ENCODE measurements at regions not wholly inside any gene's neighbourhood (a gene's known extent, or its start where the extent isn't known, plus 50 kb on each side); places are given as distances from the start of the nearest gene placed in this dataset.

DNA sequence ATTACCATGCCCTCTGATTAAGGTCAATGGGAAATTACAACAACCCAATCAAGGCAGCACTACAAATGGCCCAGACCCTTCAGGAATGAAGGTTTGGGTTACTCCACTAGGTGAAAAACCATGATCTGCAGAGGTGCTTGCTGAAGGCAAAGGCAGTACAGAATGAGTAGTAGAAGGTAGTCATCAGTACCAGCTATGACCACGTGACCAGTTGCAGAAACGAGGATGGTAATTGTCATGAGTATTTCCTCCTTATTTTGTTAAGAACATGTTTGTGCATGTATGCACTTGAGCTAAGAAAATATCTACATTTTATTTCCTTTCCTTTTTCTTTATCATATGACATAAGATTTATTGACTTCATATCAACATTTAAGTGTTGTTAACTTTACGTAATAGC, 607.1 kb downstream of the KCNT2 start:
- no peak for DNase-seq (ENCODE audit: low spot score)

DNA sequence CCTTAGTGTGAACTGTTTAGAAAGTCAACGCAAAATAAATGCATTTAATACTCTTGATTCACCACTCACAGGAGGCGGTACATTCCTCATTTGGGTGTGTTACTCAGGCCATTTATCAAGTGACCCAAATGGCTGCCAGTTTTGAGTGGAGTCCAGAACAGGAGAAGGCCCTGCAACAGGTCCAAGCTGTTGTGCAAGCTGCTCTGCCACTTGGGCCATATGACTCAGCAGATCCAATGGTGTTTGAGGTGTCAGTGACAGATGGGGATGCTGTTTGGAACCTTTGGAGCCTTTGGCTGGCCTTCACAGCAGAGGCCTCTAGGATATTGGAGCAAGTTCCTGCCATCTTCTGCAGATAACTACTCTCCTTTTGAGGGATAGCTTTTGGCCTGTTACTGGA, 609.2 kb downstream of the KCNT2 start:
- DNase-seq (ENCODE audit: low spot score) = no peak

DNA sequence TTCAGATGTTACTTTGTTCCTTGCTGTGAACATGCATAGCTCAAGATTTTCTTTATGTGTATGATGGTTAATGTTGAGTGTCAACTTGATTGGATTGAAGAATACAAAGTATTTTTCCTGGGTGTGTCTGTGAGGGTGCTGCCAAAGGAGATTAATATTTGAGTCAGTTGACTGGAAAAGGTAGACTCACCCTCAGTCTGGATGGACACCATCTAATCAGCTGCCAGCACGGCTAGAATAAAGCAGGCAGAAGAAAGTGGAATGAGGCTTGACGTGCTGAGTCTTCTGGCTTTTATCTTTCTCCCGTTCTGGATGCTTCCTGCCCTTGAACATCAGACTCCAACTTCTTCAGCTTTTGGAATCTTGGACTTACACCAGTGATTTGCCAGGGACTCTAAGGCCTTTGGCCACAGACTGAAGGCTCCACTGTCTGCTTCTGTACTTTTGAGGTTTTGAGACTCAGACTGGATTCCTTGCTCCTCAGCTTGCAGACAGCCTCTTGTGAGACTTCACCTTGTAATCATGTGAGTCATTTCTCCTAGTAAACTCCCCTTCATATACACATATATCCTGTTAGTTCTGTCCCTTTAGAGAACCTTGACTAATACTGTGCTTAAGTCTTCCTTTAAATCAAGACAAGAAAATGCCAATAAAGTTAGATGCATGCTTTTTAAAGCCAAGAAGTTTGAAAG, 626.6 kb downstream of the KCNT2 start:
- DNase-seq (ENCODE audit: low spot score) = no peak

DNA sequence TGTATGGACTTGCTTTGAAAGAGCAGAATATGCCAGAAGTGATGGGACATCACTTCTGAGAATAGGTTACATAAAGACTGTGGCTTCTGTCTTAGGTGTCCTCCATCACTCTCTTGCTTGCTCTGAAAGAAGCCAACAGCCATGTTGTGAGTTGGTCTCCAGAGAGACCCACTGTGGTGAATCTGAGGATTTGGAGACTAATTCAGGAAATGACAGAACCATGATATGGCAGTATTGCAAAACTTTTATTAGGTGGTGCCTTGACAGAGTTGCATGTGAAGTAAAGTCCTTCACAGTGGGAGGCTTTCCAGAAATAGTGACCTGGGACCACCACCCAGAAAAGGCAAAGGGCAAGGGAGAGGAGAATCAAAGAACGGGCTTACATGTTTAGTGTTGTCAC, 628.6 kb downstream of the KCNT2 start:
- DNase-seq (ENCODE audit: low spot score) = no peak

DNA sequence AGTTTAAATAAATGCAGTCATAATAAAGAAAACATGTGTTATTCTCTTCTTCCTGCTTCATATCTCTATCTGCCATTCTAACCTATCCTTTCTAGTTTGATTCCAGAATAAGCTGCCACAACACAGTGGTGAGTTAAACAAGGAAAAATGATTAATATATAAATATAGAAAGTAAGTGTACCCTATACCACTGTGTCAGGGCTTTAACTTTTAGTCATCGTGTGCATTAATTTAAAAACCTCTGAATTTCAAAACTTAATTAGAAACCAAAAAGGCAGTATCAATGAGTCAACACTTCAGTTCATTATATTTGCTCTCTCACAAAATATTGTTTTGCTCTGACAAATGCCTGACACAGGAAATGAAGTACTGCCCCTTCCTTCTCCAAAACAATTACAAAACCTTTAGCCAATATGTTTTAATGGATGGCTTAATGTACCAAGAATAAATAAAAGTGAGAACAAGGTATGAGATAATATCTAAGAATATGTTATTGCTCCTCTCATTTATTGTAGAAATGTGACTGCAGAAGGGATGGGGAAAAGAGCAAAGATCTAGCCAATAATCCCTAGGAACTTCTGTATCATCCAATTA, 634.8 kb downstream of the KCNT2 start:
- no peak for DNase-seq (ENCODE audit: low spot score)

DNA sequence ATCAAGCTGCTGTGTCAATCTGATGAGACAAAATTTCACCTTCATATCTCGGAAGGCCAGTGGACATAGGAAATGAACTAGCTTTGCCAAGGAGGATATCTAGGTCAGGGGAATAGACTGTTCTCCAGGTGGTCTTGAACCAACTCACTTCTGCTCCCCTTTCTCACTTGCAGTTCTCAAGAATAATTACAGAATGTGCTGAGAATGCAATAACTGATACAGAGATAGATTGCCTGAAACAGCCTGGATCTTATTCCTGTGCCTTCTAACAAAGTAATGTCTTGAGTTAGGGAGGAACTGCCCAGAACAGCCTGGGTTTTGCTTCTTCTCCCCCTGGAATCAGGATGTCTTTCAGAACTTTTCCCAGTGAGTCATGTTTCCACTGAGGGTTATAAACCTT, 636.7 kb downstream of the KCNT2 start:
- no peak for DNase-seq (ENCODE audit: low spot score)

DNA sequence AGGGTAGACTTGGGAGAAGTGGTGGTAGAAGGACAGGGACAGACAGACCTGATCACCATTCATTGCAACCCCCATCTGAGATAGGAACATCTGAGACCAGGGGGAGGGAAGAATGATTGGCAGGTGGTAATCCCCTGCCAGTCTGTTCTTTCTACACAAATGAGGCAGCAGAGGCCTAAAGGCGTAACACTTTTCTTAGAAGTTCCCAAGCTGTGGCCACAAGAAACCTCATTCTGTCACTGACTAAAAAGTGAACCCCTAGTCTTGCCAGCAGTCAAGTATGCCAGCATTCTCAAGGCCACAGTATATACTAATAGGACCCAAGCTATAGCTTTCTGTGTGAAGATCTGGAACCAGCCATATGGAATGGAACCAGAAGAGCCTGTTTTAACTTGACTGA, 638.0 kb downstream of the KCNT2 start:
- DNase-seq (ENCODE audit: low spot score) = no peak

DNA sequence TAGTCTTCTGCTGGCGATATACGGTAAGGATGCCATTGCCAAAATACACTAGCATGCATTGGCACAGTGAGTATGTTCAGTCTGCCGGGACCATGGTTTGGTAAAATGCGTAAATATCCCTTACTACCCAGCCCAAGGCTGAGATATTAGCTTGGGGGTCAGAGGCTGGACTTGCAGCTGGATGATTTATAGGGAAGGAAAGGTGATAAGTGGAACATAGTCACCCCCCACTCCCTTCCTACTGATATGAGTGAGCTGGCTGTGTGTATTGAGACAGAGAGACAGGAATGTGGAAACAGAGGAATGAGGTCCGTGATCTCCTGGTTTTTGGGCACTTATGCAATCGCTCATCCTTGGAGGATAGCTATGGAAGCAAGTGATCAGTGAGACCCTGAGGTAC, 642.8 kb downstream of the KCNT2 start:
- no peak for DNase-seq (ENCODE audit: low spot score)

DNA sequence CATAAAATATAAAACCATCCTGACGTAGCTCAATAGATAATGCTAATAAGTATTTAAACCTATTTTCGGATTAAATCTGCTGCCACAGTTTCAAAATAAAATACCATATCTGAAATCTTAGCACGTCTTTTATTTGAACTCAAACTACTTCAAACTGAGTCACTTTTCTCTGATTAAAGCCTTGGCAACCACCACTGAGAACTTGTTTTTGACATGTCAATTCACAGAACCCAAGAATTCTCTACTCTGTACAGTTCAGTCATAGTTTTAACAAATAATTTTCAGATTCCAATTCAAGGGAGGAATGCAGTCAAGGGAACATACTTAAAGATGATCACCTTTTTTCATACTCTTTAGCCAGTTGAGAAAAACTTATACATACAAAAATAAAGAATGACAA, 643.2 kb downstream of the KCNT2 start:
- no peak for DNase-seq (ENCODE audit: low spot score)

DNA sequence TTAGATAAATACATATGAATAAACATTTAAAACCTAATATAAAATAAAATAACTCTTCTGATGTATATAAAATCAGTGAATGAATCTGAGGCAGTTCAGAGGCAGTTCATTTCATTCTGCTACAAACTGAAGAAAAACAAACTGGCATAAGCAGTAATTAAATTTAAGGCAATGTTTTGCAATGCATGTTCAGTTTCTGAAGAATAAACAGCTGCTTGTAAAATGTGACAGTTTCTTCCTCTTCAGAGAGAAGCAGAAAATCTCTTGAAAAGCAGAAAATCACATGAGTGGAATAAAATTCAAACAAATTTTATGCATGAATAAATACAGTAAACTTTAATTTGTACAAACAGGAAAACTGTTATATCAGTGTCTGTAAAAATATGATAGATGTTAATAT, 643.7 kb downstream of the KCNT2 start:
- DNase-seq (ENCODE audit: low spot score) = no peak

DNA sequence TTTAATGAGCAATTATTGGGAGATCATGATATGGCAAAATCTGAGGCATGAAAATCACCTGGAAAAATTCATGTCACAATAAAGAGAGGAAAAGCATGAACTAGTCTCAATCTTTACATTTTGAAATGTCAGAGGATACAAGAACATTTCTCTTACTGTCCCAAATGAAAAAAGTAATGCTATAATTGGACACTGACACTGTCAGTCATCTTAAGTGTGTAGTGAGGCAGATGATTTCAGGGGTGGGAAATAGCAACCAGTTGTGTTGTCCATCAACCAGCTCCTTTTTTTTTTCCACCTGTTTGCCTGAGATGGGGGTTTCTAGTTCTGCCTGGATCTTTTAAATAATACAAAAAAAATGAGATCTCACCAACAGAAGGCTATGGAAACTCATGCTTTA, 646.2 kb downstream of the KCNT2 start:
- DNase-seq (ENCODE audit: low spot score) = no peak

DNA sequence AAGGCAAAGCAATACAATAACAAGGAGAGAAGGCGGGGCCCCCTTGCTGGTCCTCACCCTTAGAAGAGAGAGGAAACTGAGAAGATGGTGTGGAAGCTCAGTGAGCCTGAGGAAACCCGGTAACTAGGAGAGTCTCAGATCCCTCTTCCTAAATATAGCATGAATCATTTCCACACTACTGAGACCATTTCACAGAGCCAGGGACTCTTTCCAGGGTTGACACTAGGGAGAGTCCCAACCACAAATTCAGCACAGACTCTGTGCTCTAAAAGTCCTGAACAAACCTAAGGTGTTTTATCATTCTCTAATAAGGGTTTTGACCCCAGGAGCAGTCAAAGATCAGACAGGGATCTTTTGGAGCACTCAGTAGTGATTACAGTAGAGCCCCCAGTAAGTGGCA, 647.7 kb downstream of the KCNT2 start:
- DNase-seq (ENCODE audit: low spot score) = no peak

DNA sequence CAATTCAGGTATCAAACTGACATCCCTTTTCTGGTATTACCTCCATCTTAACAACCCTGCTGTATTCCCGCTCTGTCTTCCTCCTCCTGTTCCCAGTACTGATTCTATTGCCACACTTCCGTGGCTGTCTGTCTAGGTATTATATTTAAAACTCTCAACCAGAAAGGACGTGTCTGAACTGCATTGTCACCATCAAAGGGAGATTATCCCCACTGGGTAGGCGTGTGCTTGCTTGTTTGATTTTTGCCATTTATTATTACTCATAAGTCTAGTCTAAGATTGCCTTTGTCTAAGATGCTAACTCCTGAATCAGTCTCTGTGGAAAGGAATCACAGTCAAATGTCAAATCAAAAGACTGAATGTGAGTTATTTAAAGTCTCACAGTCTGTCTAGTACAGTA, 650.1 kb downstream of the KCNT2 start:
- no peak for DNase-seq (ENCODE audit: low spot score)

DNA sequence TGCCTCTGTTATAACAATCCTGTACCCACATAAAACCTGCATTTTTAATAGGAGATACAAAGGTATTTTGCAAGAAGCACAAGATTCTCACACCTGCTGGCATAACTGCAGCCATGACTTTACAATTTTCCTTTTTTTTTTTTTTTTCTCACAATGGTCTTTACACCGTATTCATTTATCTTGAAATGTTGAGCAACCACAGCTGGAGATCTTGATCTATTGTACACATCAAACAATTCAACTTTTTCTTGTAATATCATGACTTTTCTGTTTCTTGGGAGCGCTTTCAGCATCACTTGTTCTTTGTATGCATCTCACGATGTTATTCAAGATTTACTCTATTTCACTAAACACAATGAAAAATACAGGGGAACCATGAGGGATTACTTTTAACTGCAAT, 651.4 kb downstream of the KCNT2 start:
- DNase-seq (ENCODE audit: low spot score) = no peak

DNA sequence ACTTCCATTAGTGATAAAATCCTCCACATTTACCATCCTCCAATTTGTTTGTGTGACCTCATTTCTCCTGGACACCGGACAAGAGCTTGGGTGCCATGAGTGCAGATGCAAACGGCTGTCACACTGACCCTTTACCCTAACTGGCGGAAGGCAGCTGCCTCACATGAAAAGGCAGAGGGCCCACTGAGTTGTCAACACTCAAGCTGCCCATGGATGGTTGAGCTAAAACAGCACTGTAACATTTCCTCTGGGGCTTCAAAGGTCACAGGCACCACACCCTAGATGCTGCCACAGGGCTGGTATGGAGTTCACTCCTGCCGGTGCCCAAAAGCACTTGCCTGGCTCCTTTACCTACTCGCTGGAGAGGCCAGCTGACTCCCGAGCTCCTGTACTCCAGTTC, 653.4 kb downstream of the KCNT2 start:
- no peak for DNase-seq (ENCODE audit: low spot score)

DNA sequence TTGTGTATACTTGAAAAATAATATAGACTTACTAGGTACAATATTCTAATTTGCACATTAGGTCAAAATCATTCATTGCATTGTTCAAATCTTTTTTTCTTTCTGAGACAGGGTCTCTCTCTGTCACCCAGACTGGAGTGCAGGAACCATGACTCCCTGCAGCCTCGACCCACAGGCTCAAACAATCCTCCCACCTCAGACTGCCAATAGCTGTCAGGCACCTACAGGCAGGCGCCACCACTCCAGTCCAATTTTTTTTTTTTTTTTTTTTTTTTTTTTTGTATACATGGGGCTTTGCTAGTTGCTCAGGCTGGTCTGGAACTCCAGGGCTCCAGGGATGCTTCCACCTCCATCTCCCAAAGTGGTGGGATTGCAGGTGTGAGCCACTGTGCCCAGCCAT, 656.9 kb downstream of the KCNT2 start:
- no peak for DNase-seq (ENCODE audit: low spot score)

DNA sequence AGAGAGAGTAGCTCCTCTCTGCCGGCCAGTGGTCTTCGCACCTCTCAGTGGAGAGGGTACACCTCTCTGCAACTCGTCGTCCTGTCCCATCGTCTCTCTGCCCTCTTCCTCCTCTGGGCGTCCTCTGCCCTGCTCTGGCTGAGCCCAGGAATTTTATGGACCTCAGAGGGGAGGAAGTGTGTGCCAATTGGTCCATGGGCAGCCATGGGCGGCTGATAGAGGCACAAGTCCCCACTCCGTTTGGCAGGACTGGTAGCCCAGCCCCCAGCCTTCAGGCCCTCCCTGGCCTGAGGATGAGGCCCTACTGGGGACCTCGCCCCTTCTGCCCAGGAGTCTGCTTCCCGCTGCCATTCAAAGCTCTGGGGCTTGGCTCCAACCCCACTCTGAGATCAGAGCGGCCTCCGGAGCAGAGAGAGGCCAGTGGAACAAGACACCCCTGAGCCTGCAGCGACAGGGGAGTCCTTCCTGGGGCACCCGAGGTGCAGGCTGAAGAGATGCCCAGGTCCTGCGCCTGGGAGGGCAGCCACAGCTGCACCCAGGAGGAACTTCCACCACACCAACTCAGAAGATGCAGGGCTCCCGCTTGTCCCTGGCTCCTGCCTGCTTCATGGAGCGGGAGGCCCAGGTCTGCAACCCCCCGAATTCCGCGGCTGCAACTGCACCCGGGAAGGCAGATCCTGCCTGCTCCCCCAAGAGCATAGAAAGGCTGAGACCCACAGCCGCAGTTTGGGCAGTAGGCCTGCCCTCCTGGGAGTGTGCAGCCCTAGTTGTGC, 659.9 kb downstream of the KCNT2 start:
- no peak for DNase-seq (ENCODE audit: low spot score)

DNA sequence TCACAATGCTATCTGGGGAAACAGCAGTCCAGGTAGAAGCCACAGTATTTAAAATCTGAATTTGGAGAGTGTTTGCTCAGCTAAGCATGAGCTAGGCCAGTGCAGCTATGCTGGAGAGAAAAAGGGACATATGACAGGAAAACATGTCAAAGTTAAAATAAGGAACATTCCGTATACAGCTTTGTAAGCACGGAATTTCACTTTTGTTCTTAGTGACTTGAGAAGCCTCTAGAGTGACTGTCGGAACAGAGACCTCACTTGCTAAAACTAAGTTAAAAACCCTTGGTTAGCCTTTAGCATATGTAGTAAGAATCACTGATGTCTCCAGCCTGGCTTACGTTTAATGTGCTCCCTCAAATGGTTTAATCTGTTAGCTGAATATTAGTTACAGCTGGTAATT, 661.7 kb downstream of the KCNT2 start:
- DNase-seq (ENCODE audit: low spot score) = no peak

DNA sequence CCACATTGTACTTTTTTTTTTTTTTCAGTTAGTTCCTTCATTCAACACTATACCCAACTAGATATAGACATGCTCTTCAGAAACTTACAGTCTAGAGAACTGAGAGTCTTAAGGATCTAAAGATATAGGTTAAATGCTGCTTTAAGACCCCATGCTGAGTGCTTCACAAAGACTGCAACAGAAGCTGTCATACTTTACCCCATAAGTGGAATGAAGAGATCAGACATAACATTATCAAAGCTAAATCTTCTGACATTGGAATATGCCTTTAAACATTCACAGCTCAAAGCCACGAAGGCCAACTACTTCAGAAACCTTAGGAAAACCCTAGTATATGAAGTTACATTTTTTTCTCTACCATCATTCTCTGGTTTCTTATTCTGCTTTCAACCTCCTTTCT, 666.4 kb downstream of the KCNT2 start:
- no peak for DNase-seq (ENCODE audit: low spot score)

DNA sequence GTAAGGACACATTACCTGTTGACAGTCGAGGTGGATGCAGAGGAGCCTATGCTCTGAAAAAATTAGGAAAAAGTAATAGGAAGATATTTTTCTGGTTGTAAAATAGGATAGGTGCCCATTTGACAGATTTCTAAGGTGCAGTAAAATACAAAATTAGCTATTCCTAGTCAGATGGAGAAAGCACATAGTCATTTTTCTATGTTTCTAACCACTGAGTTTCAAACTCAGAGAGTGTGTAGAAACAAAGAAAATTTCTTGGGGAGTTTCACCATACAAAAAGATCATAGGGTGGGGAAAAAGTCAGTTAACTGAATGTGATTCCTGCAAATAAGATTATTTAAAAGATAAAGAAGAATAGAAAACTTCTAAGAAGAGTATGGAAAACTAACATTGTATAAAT, 666.9 kb downstream of the KCNT2 start:
- DNase-seq (ENCODE audit: low spot score) = no peak

DNA sequence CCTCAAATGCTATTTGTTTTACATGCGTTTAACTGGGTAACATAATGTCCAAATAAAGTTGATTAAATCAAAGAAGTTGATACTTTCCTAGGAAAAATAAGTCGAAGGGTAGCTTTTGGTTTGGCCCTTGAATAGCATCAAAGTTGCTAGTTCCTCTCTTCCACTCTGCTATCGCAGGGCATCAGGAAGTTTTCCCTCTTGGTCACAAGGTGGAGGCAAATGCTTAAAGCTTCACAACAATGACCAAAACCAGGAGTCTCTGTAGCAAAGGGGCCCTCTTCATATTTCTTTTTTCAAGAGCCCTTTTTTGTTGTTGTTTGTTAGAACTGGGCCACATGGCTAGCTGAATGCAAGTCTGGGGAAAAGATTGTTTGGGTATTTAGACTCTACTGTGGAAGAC, 668.4 kb downstream of the KCNT2 start:
- peak; percentile 4 for DNase-seq (ENCODE audit: low spot score)

DNA sequence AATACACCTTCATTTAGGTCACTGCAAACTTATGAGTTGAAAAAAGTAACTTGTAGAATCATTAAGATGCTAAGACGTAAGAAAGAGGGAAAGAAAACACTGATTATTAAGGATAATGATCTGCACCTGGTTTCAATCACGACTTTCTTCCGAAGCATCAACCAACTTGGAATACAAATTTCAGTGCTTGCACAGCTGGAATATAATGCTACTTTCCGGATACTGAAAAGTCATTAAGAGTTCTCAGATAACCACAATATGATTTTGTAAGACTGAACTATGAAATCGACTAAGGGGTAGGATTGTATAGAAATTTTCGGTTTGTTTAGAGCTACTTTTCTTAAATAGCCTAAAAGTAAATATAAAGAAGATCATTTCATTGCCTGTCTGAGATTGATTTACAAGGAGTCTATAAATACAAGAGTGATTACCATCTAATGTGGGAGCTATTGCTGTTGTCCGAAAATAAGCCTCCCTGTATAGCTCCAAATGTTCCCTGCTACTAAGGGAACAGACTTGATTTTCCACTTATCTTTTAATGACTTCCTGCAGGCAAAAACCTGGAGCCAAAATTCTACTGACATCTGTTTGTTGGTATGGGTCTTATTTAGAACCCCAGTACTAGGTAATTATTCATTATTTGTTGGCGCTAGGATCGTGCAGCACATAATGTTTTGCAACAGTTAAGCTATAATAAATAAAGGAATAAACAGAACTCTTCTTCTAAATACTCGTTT, 673.3 kb downstream of the KCNT2 start:
- no peak for DNase-seq (ENCODE audit: low spot score)

DNA sequence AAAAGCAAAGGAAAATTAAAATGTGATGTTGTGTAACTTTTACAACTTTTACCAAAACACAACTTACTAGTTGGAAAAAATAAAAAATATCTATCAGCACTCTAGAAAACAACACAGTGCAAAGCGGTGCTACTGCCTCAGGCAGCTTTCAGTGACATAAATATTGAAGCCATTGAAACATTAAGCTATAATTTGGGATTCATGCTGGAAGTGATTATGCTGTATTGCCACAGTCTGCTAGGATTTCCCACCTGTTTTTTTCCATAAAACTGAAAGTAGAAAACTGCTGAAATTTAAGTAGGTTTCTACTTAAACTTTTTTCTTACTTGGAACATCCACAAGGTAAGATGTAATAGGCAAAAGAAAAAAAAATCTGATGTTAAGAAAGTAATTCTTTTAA, 674.4 kb downstream of the KCNT2 start:
- DNase-seq (ENCODE audit: low spot score) = no peak
